Thymus (tissue), 11 donors: ENCODE measurements at regions not wholly inside any gene's neighbourhood (a gene's known extent, or its start where the extent isn't known, plus 50 kb on each side); places are given as distances from the start of the nearest gene placed in this dataset.

Experiments
- DNase-seq, 9 donors: peaks; one replicate each; pipeline ENCODE4 v3.0.0-alpha.2; 2013; ENCODE audit warnings: low spot score in 9 of 9, low read depth in 6 of 9, missing footprints in 1 of 9
- H3K27ac ChIP-seq, 2 donors: one replicate each; pipeline ENCODE4 v1.5.1; 2013; ENCODE audit warnings: control low read depth in 1 of 2, low read depth in 1 of 2, low read length in 1 of 2, mild to moderate bottlenecking in 1 of 2, moderate library complexity in 1 of 2
- H3K27me3 ChIP-seq, 2 donors: one replicate each; pipeline ENCODE4 v1.5.1; 2013; ENCODE audit warnings: low read length in 1 of 2; ENCODE audit not compliant: control insufficient read depth in 2 of 2, insufficient read depth in 1 of 2
- H3K36me3 ChIP-seq, 2 donors: one replicate each; pipeline ENCODE4 v1.5.1; 2013; ENCODE audit warnings: low read length in 1 of 2, mild to moderate bottlenecking in 1 of 2, moderate library complexity in 1 of 2; ENCODE audit not compliant: control insufficient read depth in 2 of 2, insufficient read depth in 2 of 2
- H3K4me1 ChIP-seq, 2 donors: one replicate each; pipeline ENCODE4 v1.5.1; 2013; ENCODE audit warnings: low read length in 2 of 2; ENCODE audit not compliant: control insufficient read depth in 2 of 2, insufficient read depth in 2 of 2
- H3K4me3 ChIP-seq, 2 donors: one replicate each; pipeline ENCODE4 v1.5.1; 2013; ENCODE audit warnings: low read length in 2 of 2, control low read depth in 1 of 2, mild to moderate bottlenecking in 1 of 2
- H3K9me3 ChIP-seq, 2 donors: one replicate each; pipeline ENCODE4 v1.5.1; 2013; ENCODE audit warnings: low read length in 1 of 2, mild to moderate bottlenecking in 1 of 2; ENCODE audit not compliant: control insufficient read depth in 2 of 2, insufficient read depth in 1 of 2
- WGBS: extraction: QIAGEN DNeasy Blood & Tissue Kit; methylation state at CpG from one replicate; pipeline ENCODE4 v1.1.7; 2013; 5-methylcytosine and 5-hydroxymethylcytosine counted together
- donor health status: healthy.

GRCh38 chr15:61634837-61635236 lies 405.7 kb upstream of the RORA start:
- Histone ChIP-seq H3K4me3 (no peak overlapping the region), H3K27ac (no peak overlapping the region), H3K36me3 (no peaks in the 10 kb centered on the region), H3K9me3 (no peaks in the 10 kb centered on the region), H3K27me3 (no peaks in the 10 kb centered on the region), H3K4me1 (no peaks in the 10 kb centered on the region)
- WGBS: 90% methylated on average over 1 of the region's 1 CpG
- no peak for DNase-seq

GRCh38 chr15:61633951-61634350 lies 404.8 kb upstream of the RORA start:
- Histone ChIP-seq H3K9me3 (no peaks in the 10 kb centered on the region), H3K4me1 (no peaks in the 10 kb centered on the region), H3K36me3 (no peaks in the 10 kb centered on the region), H3K27me3 (no peaks in the 10 kb centered on the region), H3K27ac (no peak overlapping the region), H3K4me3 (no peak overlapping the region)
- WGBS: 95% methylated on average over 4 of the region's 4 CpGs
- DNase-seq: no peak

- WGBS: 94% methylated on average over 3 of the region's 3 CpGs
- DNase-seq: no peak
- no peaks in the 10 kb centered on the region for H3K4me1 ChIP-seq
- H3K36me3 ChIP-seq: no peaks in the 10 kb centered on the region
- H3K27ac ChIP-seq: no peak overlapping the region
- no peaks in the 10 kb centered on the region for H3K9me3 ChIP-seq
- H3K4me3 ChIP-seq: no peak overlapping the region
- H3K27me3 ChIP-seq: no peaks in the 10 kb centered on the region
Observed at GRCh38 chr15:61629269-61629668, 400.2 kb upstream of the RORA start.

- DNase-seq: no peak
- H3K9me3 ChIP-seq: no peaks in the 10 kb centered on the region
- no peaks in the 10 kb centered on the region for H3K4me1 ChIP-seq
- no peaks in the 10 kb centered on the region for H3K27me3 ChIP-seq
- H3K27ac ChIP-seq: no peak overlapping the region
- no peaks in the 10 kb centered on the region for H3K36me3 ChIP-seq
- H3K4me3 ChIP-seq: no peak overlapping the region
- 95% methylated on average over 7 of the region's 7 CpGs for WGBS
Observed at GRCh38 chr15:61624950-61625349, 395.8 kb upstream of the RORA start.

- WGBS: 86% methylated on average over 15 of the region's 15 CpGs
- H3K9me3 ChIP-seq: no peaks in the 10 kb centered on the region
- no peaks in the 10 kb centered on the region for H3K36me3 ChIP-seq
- H3K4me1 ChIP-seq: no peaks in the 10 kb centered on the region
- H3K27ac ChIP-seq: no peak overlapping the region
- H3K27me3 ChIP-seq: no peaks in the 10 kb centered on the region
- no peak overlapping the region for H3K4me3 ChIP-seq
- no peak for DNase-seq
Observed at GRCh38 chr15:61623746-61624145, 394.6 kb upstream of the RORA start.

DNA sequence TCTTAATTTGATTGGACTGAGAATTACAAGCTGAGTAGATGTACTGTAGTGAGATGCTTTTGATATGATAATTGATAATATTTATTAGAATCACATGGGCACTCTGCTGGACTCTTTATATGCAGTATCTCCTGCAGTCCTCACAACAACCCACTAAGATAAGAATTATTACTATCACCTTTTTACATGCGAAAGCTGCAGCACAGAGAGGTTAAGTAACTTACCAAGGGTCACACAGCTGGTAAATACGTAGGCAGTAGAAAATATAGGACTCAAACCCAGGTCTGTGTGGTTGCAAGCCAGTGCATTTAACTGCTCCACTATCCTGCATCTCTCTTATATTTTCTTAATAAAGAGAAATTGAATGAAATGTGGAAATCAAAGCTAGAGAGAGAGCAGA lies 392.8 kb upstream of the RORA start:
- Histone ChIP-seq H3K27me3 (no peaks in the 10 kb centered on the region), H3K27ac (no peak overlapping the region), H3K4me1 (no peaks in the 10 kb centered on the region), H3K4me3 (no peak overlapping the region), H3K36me3 (no peaks in the 10 kb centered on the region), H3K9me3 (no peaks in the 10 kb centered on the region)
- WGBS: 94% methylated on average over 2 of the region's 2 CpGs
- no peak for DNase-seq

DNA sequence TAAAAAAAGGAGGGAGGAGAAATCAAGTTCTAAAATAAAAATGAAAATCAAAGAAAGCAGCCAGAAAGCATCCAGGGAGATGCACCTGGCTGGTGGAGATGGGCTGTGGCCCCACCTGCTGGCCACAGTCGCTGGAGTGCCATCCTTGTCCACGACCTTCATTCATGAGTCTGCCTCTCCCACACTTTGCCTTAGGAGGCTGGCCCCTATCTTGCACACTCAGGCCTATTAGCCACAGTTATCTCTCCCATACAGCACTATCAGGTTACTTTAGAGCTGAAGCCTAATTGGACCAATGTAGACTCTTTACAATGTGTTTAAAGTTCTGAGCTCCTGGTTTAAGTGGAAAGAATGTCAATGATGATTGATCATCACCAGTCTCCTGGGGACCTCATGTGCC lies 392.0 kb upstream of the RORA start:
- no peaks in the 10 kb centered on the region for H3K27me3 ChIP-seq
- H3K4me1 ChIP-seq: no peaks in the 10 kb centered on the region
- H3K27ac ChIP-seq: no peak overlapping the region
- no peaks in the 10 kb centered on the region for H3K9me3 ChIP-seq
- WGBS: 1% methylated on average over 2 of the region's 2 CpGs
- peak in 1 of 9 donors; percentile 8 for DNase-seq
- H3K4me3 ChIP-seq: no peak overlapping the region
- H3K36me3 ChIP-seq: no peaks in the 10 kb centered on the region

DNA sequence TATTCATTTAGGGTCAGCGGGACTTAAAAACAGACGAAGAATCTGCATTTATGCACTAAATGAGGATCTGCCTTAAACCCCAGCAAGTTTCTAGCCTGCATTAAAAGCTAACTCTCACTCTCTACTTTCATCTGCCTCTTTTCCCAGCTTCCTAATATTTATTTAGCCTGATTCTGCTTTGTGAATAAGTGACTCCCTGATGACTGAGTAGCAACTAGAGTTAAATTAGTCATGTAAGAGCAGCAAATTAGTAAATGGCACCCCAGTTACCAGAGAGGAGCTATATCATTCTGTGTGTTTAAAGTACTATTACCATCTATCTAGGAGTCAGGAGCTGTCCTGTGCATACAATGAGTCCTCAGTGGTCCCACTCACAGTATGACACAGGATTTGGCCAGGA lies 391.0 kb upstream of the RORA start:
- Histone ChIP-seq H3K9me3 (no peaks in the 10 kb centered on the region), H3K4me3 (no peak overlapping the region), H3K36me3 (no peaks in the 10 kb centered on the region), H3K4me1 (no peaks in the 10 kb centered on the region), H3K27ac (no peak overlapping the region), H3K27me3 (no peaks in the 10 kb centered on the region)
- DNase-seq: no peak
- WGBS: 100% methylated on average over 2 of the region's 2 CpGs

DNA sequence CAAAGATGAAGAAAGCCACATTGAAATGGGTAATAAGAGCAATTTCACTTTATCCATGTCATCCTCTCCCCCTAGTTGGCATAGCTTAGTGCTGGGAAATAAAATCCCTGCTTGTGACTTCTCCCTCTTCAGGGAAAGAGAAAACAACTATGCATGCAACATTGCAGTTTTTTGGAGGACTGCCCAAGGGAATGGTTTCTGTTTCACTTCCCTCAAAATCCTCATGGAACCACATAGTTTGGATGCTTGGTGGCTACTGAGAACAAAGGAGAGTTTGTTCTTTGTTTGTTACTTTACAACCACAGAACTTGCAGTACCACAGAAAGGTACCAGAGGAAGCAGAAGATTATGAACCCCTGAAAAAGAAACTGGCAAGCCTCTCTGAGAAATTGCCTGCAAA lies 384.6 kb upstream of the RORA start:
- no peak for DNase-seq
- Histone ChIP-seq H3K27ac (no peak overlapping the region), H3K4me3 (no peak overlapping the region), H3K4me1 (no peaks in the 10 kb centered on the region), H3K27me3 (no peaks in the 10 kb centered on the region), H3K9me3 (no peaks in the 10 kb centered on the region), H3K36me3 (no peaks in the 10 kb centered on the region)

- no peak overlapping the region for H3K27ac ChIP-seq
- no peaks in the 10 kb centered on the region for H3K4me1 ChIP-seq
- DNase-seq: no peak
- no peaks in the 10 kb centered on the region for H3K36me3 ChIP-seq
- no peak overlapping the region for H3K4me3 ChIP-seq
- H3K9me3 ChIP-seq: no peaks in the 10 kb centered on the region
- H3K27me3 ChIP-seq: no peaks in the 10 kb centered on the region
Observed at GRCh38 chr15:61613138-61613537, 384.0 kb upstream of the RORA start.
